ENCODE measurements at regions not wholly inside any gene's neighbourhood (a gene's known extent, or its start where the extent isn't known, plus 50 kb on each side); places are given as distances from the start of the nearest gene placed in this dataset.

GRCh38 chr2:105649534-105649933 is 95.2 kb upstream of the NCK2 start:
- DNase-seq: no peak

DNA sequence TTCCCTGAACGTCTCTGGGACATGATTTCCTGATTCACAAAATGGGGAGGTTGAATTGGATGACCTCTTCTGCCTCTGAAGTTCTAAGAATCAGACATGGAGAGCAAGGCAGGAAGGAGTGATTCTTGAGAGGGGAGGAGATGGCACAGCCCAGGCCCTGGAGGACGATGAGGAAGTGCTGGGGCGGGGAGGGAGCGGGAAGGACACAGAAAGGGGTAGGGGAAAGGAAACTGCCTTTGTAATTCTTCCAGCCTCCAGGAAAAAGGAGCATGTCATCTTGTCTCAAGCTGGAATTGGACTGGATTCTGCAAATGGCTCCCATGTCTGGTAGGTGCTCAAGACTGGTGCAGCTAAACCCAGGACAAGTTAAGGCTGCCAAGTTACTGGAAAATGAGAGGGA is 97.0 kb upstream of the NCK2 start:
- no peak for DNase-seq

DNA sequence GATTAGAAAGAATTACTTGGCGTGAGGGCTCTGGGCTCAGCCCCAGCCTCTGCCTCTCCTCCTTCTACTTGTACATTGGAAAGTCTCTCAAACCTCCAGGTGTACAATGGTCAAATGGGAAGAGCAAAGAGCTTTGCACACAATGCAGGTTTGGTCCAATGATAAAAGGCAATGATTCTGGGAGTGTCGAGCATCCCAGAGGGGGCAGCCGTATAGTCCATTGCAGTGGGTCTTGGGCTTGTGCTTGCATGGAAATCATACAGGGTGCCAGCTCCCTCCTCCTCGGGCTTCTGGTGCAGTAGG is 98.0 kb upstream of the NCK2 start:
- DNase-seq: no peak

- no peak for DNase-seq
Observed at GRCh38 chr2:105645938-105646773, 98.6 kb upstream of the NCK2 start.

DNA sequence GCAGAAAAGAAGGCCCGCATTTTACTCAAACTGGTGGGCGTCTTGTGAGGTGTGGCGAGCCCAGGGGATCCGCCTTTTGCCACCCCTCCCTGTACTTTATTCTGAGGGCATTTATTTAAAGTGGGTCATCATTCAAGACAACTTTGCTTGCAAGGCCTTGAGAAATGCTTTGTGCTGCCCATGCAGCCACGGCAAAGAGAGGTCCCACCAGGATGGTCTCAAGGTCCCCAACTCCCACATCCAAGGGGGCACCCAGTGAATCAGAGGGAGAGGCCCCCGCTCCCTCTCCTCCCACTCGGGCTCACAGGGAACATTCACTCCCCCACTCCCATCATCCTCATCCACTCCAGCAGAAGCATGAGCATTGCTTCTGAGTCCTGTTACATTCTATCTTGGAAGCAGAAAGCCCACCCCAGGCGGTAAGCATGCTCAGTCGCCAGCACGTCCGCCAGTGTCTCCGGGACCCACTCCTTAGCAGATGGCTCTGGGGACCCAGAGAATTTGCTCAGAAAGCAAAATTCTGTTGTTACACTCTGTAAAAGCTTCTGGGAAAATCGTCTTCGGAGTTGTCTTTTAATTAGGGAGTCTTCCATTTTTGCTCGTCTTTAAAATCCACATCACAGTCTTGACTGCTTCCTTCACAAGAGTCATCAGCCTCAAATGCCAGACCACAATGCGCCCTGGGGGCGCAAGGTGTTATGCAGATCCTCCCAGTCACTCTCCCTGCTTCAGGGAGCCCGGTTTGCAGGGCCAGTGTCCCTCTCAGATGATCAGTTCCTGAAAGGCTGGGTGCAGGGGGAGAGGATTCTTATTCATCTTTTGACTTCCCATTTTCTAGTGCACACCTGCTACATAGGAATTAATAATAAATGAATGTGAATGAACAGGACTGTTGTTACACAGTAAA is 99.4 kb upstream of the NCK2 start:
- DNase-seq: no peak

DNA sequence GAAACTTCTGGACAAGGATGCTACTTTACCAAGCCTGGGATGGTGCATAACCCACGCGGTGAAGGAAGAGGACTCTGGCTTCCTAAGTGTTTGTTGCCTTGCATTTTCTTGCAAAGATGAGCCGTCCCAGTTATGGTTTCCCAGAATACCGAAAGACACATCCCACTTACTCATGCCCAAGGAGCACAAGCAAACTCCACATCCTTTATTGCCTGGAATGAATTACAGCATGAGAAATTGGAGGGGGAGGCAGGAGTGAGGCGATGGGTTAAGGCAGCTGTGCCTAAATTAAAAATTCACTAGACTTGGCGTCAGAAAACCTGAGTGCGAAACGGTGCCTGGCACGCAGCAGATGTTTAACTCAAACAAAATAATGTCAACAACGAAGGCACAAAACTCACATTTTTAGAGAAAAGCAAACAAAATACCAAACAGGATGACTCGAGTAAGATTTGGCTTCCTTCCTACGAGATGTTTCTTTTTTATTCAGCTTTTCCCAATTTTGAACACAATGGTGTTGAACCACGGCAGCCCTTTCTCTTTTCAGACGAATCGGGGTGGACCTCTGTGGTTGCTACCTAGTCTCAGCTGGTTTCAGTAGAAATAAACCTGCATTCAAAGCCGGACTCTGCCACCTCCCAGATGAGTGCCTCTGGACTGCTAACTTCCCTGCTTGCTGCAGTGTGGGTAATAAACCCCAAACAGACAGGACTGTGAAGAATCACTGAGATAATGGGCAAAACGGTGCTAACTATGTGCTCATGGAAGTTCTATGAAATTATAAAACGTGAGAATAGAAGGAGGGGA is 100.3 kb upstream of the NCK2 start:
- no peak for DNase-seq

DNA sequence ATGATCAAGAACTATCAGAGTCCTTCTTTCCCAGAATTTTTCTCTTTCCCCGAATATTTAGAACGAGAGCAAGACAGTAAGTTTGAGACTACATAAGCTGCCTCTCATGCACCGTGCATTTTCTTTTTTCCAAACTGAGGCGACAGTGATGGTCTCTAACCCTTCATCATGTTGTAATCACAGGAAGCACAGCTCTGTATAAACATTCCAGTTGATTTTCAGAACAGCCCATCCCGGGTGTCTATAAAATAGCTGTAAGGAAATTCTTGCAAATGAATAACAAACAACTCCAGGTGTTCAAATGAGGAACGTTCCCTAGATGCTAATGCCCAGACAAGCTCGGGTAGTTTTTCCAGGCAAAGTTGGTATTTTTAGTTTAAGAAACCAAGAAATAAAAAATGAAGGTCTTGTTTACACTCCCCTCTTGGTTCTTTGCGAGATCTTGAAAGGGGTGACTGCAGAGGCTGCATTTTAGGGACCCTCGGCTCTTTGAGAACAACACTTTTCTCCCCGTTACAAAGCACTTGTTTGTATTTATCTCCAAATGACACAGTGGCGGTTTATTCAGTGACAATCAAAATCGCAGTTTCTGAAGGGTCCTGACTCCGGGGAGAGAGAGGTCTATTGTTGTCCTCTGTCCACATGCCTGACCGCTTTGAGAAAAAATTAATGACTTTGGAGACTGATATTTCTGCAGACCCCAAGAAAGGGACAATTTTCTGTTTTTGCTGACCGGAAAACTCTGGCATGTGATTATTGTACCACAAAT is 101.1 kb upstream of the NCK2 start:
- DNase-seq: no peak

- no peak for DNase-seq
Observed at GRCh38 chr2:105641389-105641811, 103.3 kb upstream of the NCK2 start.

DNA sequence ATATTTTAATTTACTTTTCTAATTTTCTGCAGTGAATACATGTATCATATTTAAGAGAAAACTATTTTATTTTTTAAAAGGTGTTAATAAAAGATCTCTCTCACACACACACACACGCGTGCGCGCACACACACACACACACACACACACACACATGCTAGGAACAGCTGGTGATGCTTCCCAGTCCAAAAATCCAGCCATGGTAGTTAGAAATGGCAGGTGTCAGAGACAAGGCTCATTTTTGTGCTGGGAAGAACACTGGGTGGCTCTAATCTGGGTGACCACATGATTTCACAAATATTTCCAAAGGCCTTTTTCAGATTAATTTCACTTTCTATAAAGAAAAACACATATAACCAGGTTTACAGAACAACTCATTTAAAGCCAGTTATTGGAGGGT is 104.5 kb upstream of the NCK2 start:
- DNase-seq: no peak

GRCh38 chr2:105636109-105636740 is 108.5 kb upstream of the NCK2 start:
- DNase-seq: no peak

GRCh38 chr2:105635564-105635963 is 109.1 kb upstream of the NCK2 start:
- DNase-seq: no peak

DNA sequence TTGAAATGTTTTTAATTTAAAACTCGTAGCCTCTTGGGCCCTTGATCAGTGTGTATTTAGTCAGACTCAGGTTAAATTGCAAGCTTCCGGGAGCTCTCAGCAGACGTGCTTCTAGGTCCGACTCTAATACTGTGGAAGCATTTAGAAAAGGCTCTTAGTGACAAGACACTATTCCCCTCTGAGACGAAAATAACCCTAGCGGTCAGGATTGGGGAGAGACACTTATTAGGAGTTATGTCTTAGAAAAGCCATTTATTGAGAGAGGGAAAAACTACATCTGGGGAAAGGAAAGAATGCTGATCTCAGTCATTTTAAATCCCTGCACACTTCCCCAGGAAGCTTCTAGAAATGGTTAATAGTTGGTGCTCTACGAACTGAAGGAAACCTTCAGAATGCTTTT is 110.5 kb upstream of the NCK2 start:
- DNase-seq: no peak

DNA sequence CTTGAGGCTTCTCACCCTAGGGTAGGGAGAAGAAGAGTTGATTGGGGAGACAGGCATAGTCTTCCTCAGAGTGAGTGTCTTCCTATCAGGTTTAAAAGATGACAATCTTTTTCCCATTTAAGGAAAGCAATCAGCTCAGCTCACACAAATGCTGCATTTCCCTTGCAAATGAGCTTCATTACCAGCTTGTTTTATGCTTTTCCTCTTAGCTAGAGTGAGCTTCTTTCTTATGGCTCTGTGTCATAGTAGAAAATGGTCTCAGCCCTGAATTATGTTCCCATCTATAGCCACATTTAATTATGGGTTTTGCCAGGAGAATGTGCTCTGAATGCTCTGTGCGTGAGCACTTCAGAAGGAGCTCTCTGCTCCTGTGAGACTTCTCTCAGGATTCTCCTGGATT is 112.8 kb upstream of the NCK2 start:
- DNase-seq: no peak

DNA sequence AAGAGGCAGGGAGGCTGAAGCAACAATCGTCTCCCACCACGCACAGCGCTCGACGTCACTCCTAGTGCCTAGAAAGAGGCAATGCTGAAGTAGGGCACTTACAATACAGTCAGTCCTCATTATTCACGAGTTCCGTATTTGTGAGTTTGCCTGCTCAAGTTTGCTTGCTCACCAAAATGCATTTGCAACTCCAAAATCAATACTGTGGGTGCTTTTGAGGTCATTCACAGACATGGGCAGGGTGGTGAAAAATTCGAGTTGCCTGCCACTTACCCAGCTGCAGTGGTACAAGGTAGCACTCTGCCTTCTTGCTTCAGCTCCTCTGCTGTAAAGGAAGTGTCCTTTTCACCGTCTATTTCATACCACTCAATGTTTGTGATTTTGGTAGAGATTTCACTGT is 113.7 kb upstream of the NCK2 start:
- no peak for DNase-seq

- no peak for DNase-seq
Observed at GRCh38 chr2:105629634-105630033, 115.1 kb upstream of the NCK2 start.

- DNase-seq: no peak
Observed at GRCh38 chr2:105627534-105627933, 117.2 kb upstream of the NCK2 start.

- DNase-seq: no peak
Observed at GRCh38 chr2:105626966-105627340, 117.8 kb upstream of the NCK2 start.

DNA sequence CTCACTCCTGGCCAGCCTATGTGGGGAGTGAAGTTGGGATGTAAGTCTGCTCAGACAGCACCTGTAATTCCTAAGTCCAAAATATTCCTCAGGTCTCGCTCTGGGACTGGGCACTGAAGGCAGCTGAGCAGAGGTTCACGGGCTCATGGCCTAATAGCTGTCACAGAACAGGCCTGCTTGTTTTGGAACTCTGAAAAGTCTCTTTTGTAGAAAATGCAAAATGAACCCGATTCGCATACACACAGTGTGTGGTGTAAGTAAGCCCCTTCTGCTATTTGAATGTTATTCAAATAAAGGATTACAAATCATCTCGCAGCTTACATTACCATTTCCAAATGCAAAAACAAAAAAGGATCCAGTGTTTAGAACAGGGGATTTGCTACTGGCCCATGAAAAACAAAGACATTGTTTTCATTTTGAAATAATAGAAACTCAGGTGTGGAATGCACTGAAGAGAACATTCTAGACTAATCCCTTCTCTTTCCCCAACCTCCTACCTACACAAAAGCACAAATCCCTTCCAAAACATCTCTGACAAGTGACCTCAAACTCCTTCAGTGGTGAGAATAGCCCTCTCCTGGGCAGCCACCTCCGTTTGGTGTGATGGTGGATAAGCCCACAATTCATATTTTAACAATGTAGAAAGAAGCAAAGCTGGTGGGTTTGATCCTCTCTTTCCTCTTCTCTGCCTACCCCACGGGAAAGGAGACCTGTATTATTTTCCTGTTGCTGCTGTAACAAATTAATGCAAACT is 118.3 kb upstream of the NCK2 start:
- no peak for DNase-seq

GRCh38 chr2:105625632-105626031 is 119.1 kb upstream of the NCK2 start:
- DNase-seq: no peak

GRCh38 chr2:105621038-105621437 is 123.7 kb upstream of the NCK2 start:
- no peak for DNase-seq

- no peak for DNase-seq
Observed at GRCh38 chr2:105618351-105618659, 126.4 kb upstream of the NCK2 start.
